GM23338 (cell line): ENCODE measurements at regions not wholly inside any gene's neighbourhood (a gene's known extent, or its start where the extent isn't known, plus 50 kb on each side); places are given as distances from the start of the nearest gene placed in this dataset.

Source experiments
- ATAC-seq: fragments of 200-7000 bp; cut with Tn5 transposase; 3 replicates; pipeline ENCODE4 v1.9.1; 2020
- DNase-seq: peaks from one replicate; pipeline ENCODE4 v3.0.0-alpha.2; 2015; ENCODE audit warnings: low spot score
- H2AFZ ChIP-seq: fragments of 200-600 bp; sonication (generic); 2 replicates; pipeline ENCODE4 v1.8.0; 2016; ENCODE audit warnings: antibody characterized with exemption, mild to moderate bottlenecking, moderate library complexity
- H3F3A ChIP-seq: fragments of 200-600 bp; sonication (generic); replicated peaks from 2 replicates; pipeline ENCODE4 v1.8.0; 2017; ENCODE audit warnings: antibody characterized with exemption, mixed run types, low read depth
- H3K27ac ChIP-seq: fragments of 200-600 bp; sonication (generic); 2 replicates; pipeline ENCODE4 v1.6.1; 2016; ENCODE audit warnings: low read depth
- H3K27me3 ChIP-seq: fragments of 200-600 bp; sonication (generic); 2 replicates; pipeline ENCODE4 v1.8.0; 2016; ENCODE audit warnings: mild to moderate bottlenecking, mixed run types, moderate library complexity; ENCODE audit not compliant: insufficient read depth
- H3K36me3 ChIP-seq: fragments of 200-600 bp; sonication (generic); 2 replicates; pipeline ENCODE4 v1.8.0; 2016; ENCODE audit warnings: mild to moderate bottlenecking; ENCODE audit not compliant: insufficient read depth
- H3K4me1 ChIP-seq: fragments of 200-600 bp; sonication (generic); 2 replicates; pipeline ENCODE4 v1.8.0; 2016; ENCODE audit warnings: mild to moderate bottlenecking, moderate library complexity; ENCODE audit not compliant: insufficient read depth
- H3K4me2 ChIP-seq: fragments of 200-600 bp; sonication (generic); 2 replicates; pipeline ENCODE4 v1.7.1; 2017; ENCODE audit warnings: mixed run types
- H3K4me3 ChIP-seq: fragments of 200-600 bp; sonication (generic); 2 replicates; pipeline ENCODE4 v1.6.1; 2016; ENCODE audit warnings: mixed run types
- H3K79me2 ChIP-seq: fragments of 200-600 bp; sonication (generic); replicated peaks from 2 replicates; pipeline ENCODE4 v1.8.0; 2017; ENCODE audit warnings: mild to moderate bottlenecking; ENCODE audit not compliant: insufficient read depth
- H3K9me2 ChIP-seq: fragments of 200-600 bp; sonication (generic); 2 replicates; pipeline ENCODE4 v1.8.0; 2017; ENCODE audit not compliant: insufficient read depth
- H4K20me1 ChIP-seq: fragments of 200-600 bp; sonication (generic); replicated peaks from 2 replicates; pipeline ENCODE4 v1.8.0; 2017; ENCODE audit warnings: mild to moderate bottlenecking; ENCODE audit not compliant: insufficient read depth
- H3K27ac Mint-ChIP-seq: 2 replicates; pipeline ENCODE4 v1.8.0; 2020; ENCODE audit warnings: inconsistent platforms, mild to moderate bottlenecking, moderate library complexity, mixed read lengths
- H3K27me3 Mint-ChIP-seq: 3 replicates; pipeline ENCODE4 v1.8.0; 2022; ENCODE audit warnings: low read depth, mild to moderate bottlenecking, moderate library complexity, mixed read lengths, inconsistent platforms; ENCODE audit not compliant: insufficient read depth, poor library complexity
- H3K36me3 Mint-ChIP-seq: 3 replicates; pipeline ENCODE4 v1.8.0; 2021; ENCODE audit warnings: low read depth, mild to moderate bottlenecking, inconsistent platforms, moderate library complexity, mixed read lengths
- H3K4me1 Mint-ChIP-seq: 3 replicates; pipeline ENCODE4 v1.8.0; 2020; ENCODE audit warnings: mild to moderate bottlenecking, inconsistent platforms, mixed read lengths
- H3K4me3 Mint-ChIP-seq: 3 replicates; pipeline ENCODE4 v1.8.0; 2021; ENCODE audit warnings: moderate library complexity, mild to moderate bottlenecking, inconsistent platforms, mixed read lengths
- H3K9me3 Mint-ChIP-seq: 3 replicates; pipeline ENCODE4 v1.8.0; 2020; ENCODE audit warnings: moderate library complexity, mild to moderate bottlenecking, inconsistent platforms, mixed read lengths
- JUNB ChIP-seq: IDR thresholded peaks from one replicate; pipeline ENCODE4 v1.6.1; 2016; ENCODE audit warnings: antibody characterized with exemption; ENCODE audit not compliant: unreplicated experiment
- POLR2AphosphoS5 ChIP-seq: IDR thresholded peaks from 2 replicates; pipeline ENCODE4 v1.6.1; 2016; ENCODE audit warnings: antibody characterized with exemption, low read depth
- ZNF462 ChIP-seq: fragments of 250-450 bp; sonication (Bioruptor Pico); IDR thresholded peaks from 2 replicates; pipeline ENCODE4 v1.5.0; 2020; ENCODE audit warnings: mild to moderate bottlenecking, moderate library complexity
- TF ChIP-seq, protein P1 (sequence below): IDR thresholded peaks from one replicate; pipeline ENCODE4 v1.6.1; 2018; ENCODE audit warnings: antibody characterized with exemption; ENCODE audit not compliant: unreplicated experiment

GRCh38 chr10:78736926-78737630, 331.7 kb upstream of the ZMIZ1 start:
- no peak for DNase-seq
- Histone ChIP-seq H3K79me2 (no peaks in the 10 kb centered on the region), H3K4me2 (no peak overlapping the region), H3K9me2 (peaks cover 11% of the 10 kb centered on the region; the same call in 1 of the 2 replicates), H3K4me1 (peaks cover 8% of the 10 kb centered on the region), H3K4me3 (no peak overlapping the region), H3K27me3 (no peaks in the 10 kb centered on the region), H3K36me3 (no peaks in the 10 kb centered on the region), H2AFZ (no peak overlapping the region), H3K27ac (no peak overlapping the region), H3F3A (no peaks in the 10 kb centered on the region), H4K20me1 (no peaks in the 10 kb centered on the region)
- peaks cover 13% of the 10 kb centered on the region for H3K27me3 Mint-ChIP-seq
- H3K4me3 Mint-ChIP-seq, result no peak overlapping the region
- TF ChIP-seq, protein P1, sequence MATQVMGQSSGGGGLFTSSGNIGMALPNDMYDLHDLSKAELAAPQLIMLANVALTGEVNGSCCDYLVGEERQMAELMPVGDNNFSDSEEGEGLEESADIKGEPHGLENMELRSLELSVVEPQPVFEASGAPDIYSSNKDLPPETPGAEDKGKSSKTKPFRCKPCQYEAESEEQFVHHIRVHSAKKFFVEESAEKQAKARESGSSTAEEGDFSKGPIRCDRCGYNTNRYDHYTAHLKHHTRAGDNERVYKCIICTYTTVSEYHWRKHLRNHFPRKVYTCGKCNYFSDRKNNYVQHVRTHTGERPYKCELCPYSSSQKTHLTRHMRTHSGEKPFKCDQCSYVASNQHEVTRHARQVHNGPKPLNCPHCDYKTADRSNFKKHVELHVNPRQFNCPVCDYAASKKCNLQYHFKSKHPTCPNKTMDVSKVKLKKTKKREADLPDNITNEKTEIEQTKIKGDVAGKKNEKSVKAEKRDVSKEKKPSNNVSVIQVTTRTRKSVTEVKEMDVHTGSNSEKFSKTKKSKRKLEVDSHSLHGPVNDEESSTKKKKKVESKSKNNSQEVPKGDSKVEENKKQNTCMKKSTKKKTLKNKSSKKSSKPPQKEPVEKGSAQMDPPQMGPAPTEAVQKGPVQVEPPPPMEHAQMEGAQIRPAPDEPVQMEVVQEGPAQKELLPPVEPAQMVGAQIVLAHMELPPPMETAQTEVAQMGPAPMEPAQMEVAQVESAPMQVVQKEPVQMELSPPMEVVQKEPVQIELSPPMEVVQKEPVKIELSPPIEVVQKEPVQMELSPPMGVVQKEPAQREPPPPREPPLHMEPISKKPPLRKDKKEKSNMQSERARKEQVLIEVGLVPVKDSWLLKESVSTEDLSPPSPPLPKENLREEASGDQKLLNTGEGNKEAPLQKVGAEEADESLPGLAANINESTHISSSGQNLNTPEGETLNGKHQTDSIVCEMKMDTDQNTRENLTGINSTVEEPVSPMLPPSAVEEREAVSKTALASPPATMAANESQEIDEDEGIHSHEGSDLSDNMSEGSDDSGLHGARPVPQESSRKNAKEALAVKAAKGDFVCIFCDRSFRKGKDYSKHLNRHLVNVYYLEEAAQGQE, result no peak
- TF ChIP-seq ZNF462 (CRISPR knock-in tag) (no peak), POLR2AphosphoS5 (no peak), JUNB (no peak)
- no peak overlapping the region for H3K27ac Mint-ChIP-seq
- H3K9me3 Mint-ChIP-seq, result no peaks in the 10 kb centered on the region
- ATAC-seq, result no peak
- no peaks in the 10 kb centered on the region for H3K36me3 Mint-ChIP-seq
- H3K4me1 Mint-ChIP-seq, result peaks cover 12% of the 10 kb centered on the region
